Esophagus squamous epithelium (tissue), 5 donors: ENCODE measurements at regions not wholly inside any gene's neighbourhood (a gene's known extent, or its start where the extent isn't known, plus 50 kb on each side); places are given as distances from the start of the nearest gene placed in this dataset.
"Not testable (repeated sequence)": the region's sequence is repeated elsewhere in the genome, so short reads cannot be mapped to it uniquely, and the experiment has no call there.

Experiments
- DNase-seq: peaks from one replicate; lab custom pipeline; 2025; lab: John Stamatoyannopoulos, UW
- H3K27ac ChIP-seq, 4 donors: fragments of 200-600 bp; sonication (generic); one replicate each; pipeline ENCODE4 v1.5.1; 2016 to 2019; ENCODE audit warnings: mild to moderate bottlenecking in 1 of 4
- H3K27me3 ChIP-seq, 4 donors: fragments of 200-600 bp; sonication (generic); 1 replicate in 3 of 4; 2 replicates in 1 of 4; pipeline versions ENCODE4 v1.5.1 to v1.6.0; 2017 to 2021; ENCODE audit warnings: antibody characterized with exemption in 1 of 4
- H3K36me3 ChIP-seq, 3 donors: fragments of 200-600 bp; sonication (generic); one replicate each; pipeline ENCODE4 v1.5.1; 2016 to 2019
- H3K4me1 ChIP-seq, 3 donors: fragments of 200-600 bp; sonication (generic); one replicate each; pipeline ENCODE4 v1.5.1; 2017 to 2019
- H3K4me3 ChIP-seq, 4 donors: fragments of 200-600 bp; sonication (generic); 1 replicate in 3 of 4; 2 replicates in 1 of 4; pipeline ENCODE4 v1.5.1; 2016 to 2019; ENCODE audit warnings: mild to moderate bottlenecking in 2 of 4, moderate library complexity in 1 of 4
- H3K9me3 ChIP-seq, 3 donors: fragments of 200-600 bp; sonication (generic); one replicate each; pipeline ENCODE4 v1.5.1; 2016 to 2019
- CTCF ChIP-seq, 6 experiments: fragments of 450-650 bp in 4 of 6; fragments of 200-600 bp in 2 of 6; sonication (generic) in 2 of 6; IDR thresholded peaks; one replicate each; pipeline ENCODE4 v1.5.1; 2016 to 2019; ENCODE audit warnings: antibody characterized with exemption in 6 of 6, mild to moderate bottlenecking in 4 of 6, moderate library complexity in 4 of 6
- POLR2A ChIP-seq, 4 donors: fragments of 450-650 bp; IDR thresholded peaks; one replicate each; pipeline ENCODE4 v1.6.1; 2017; ENCODE audit warnings: antibody characterized with exemption in 4 of 4, mild to moderate bottlenecking in 4 of 4, moderate library complexity in 3 of 4
- WGBS, 2 donors: methylation state at CpG; one replicate each; pipeline ENCODE4 v1.1.5; 2018; 5-methylcytosine and 5-hydroxymethylcytosine counted together
- intact Hi-C: fragments of 100-400 bp; cut with DNase I; formaldehyde crosslinking; loops from one replicate; pipeline ENCODE4 v1.15.0; 2022
- donor health status: DM: yes; HTN: yes; CAD: no.

- Histone ChIP-seq H3K4me1 (no peaks in the 10 kb centered on the region), H3K36me3 (no peaks in the 10 kb centered on the region), H3K27ac (no peak overlapping the region), H3K4me3 (no peak overlapping the region), H3K27me3 (no peaks in the 10 kb centered on the region), H3K9me3 (no peaks in the 10 kb centered on the region)
- intact Hi-C loops, result no loop called here
- no peak for DNase-seq
- no peak for TF ChIP-seq CTCF (IDR thresholded peaks at IDR 0.05)
- WGBS, 2 donors, result 33 to 50% methylated on average over 2 of the region's 2 CpGs
Observed at GRCh38 chrX:40224658-40225057, 126.9 kb upstream of the BCOR start.

- H3K27me3 ChIP-seq, DNase-seq, H3K4me3 ChIP-seq, H3K36me3 ChIP-seq, intact Hi-C loops, H3K9me3 ChIP-seq, H3K27ac ChIP-seq, H3K4me1 ChIP-seq: not testable (repeated sequence)
Observed at GRCh38 chrX:40222612-40223011, 124.9 kb upstream of the BCOR start.

GRCh38 chrX:40213092-40213491, 115.3 kb upstream of the BCOR start:
- Histone ChIP-seq H3K4me3 (no peak overlapping the region), H3K36me3 (no peaks in the 10 kb centered on the region), H3K27me3 (no peaks in the 10 kb centered on the region), H3K27ac (no peak overlapping the region), H3K9me3 (no peaks in the 10 kb centered on the region), H3K4me1 (no peaks in the 10 kb centered on the region)
- TF ChIP-seq POLR2A (IDR thresholded peaks at IDR 0.05) (no peak), CTCF (IDR thresholded peaks at IDR 0.05) (no peak)
- WGBS, 2 donors, result 67 to 77% methylated on average over 1 to 3 of the region's 3 CpGs
- intact Hi-C loops, result no loop called here
- no peak for DNase-seq

- Histone ChIP-seq H3K9me3 (no peaks in the 10 kb centered on the region), H3K36me3 (no peaks in the 10 kb centered on the region), H3K27me3 (no peaks in the 10 kb centered on the region), H3K4me1 (no peaks in the 10 kb centered on the region), H3K4me3 (no peak overlapping the region), H3K27ac (no peak overlapping the region)
- TF ChIP-seq POLR2A (IDR thresholded peaks at IDR 0.05), result no peak
- no peak for TF ChIP-seq CTCF (IDR thresholded peaks at IDR 0.05)
- no peak for DNase-seq
- intact Hi-C loops, result no loop called here
- 69 to 79% methylated on average over 3 of the region's 4 CpGs for WGBS, 2 donors
Observed at GRCh38 chrX:40209951-40210617, 112.3 kb upstream of the BCOR start.

- Histone ChIP-seq H3K36me3 (no peaks in the 10 kb centered on the region), H3K4me3 (no peak overlapping the region), H3K27me3 (no peaks in the 10 kb centered on the region), H3K9me3 (no peaks in the 10 kb centered on the region), H3K4me1 (no peaks in the 10 kb centered on the region), H3K27ac (no peak overlapping the region)
- 0 to 63% methylated on average over 1 to 3 of the region's 4 CpGs for WGBS, 2 donors
- no peak for TF ChIP-seq CTCF (IDR thresholded peaks at IDR 0.05)
- no peak for TF ChIP-seq POLR2A (IDR thresholded peaks at IDR 0.05)
- intact Hi-C loops, result no loop called here
- DNase-seq, result peak; percentile 0
Observed at GRCh38 chrX:40207626-40208025, 109.9 kb upstream of the BCOR start.

GRCh38 chrX:40205471-40205870, 107.7 kb upstream of the BCOR start:
- no peak overlapping the region for H3K27ac ChIP-seq
- H3K4me1 ChIP-seq, result no peaks in the 10 kb centered on the region
- no peaks in the 10 kb centered on the region for H3K36me3 ChIP-seq
- 67% methylated on average over 17 of the region's 26 CpGs; no CpG with 5 or more reads in 1 of the 2 donors for WGBS, 2 donors
- no peak for TF ChIP-seq CTCF (IDR thresholded peaks at IDR 0.05)
- no peak for TF ChIP-seq POLR2A (IDR thresholded peaks at IDR 0.05)
- intact Hi-C loops, result no loop called here
- no peak for DNase-seq
- no peaks in the 10 kb centered on the region for H3K9me3 ChIP-seq
- H3K4me3 ChIP-seq, result peak overlapping the region in 1 of 4 donors; percentile 2
- no peaks in the 10 kb centered on the region for H3K27me3 ChIP-seq
